Neural cell (in vitro differentiated cells): ENCODE measurements at regions not wholly inside any gene's neighbourhood (a gene's known extent, or its start where the extent isn't known, plus 50 kb on each side); places are given as distances from the start of the nearest gene placed in this dataset.

ENCODE experiments used
- H2AFZ ChIP-seq: fragments of 200-600, 300-800 bp; sonication (generic), shearing (Covaris generic); 2 replicates; pipeline ENCODE4 v1.6.0; 2014; ENCODE audit warnings: low read depth, mild to moderate bottlenecking, antibody characterized with exemption, low read length, moderate library complexity
- H3F3A ChIP-seq: fragments of 200-600 bp; shearing (Covaris generic); 2 replicates; pipeline ENCODE4 v1.6.1; 2016; ENCODE audit warnings: mild to moderate bottlenecking, moderate library complexity, mixed read lengths, antibody characterized with exemption, low read length; ENCODE audit not compliant: insufficient read depth, poor library complexity, severe bottlenecking
- H3K27ac ChIP-seq: fragments of 200-600, 300-800 bp; sonication (generic), shearing (Covaris generic); 2 replicates; pipeline ENCODE4 v1.5.1; 2014; ENCODE audit warnings: mild to moderate bottlenecking, low read length, moderate library complexity
- H3K27me3 ChIP-seq: fragments of 300-800, 200-600 bp; sonication (generic), shearing (Covaris generic); 2 replicates; pipeline ENCODE4 v1.6.0; 2014; ENCODE audit warnings: mild to moderate bottlenecking, low read depth, low read length, moderate library complexity; ENCODE audit not compliant: insufficient read depth
- H3K36me3 ChIP-seq: fragments of 300-800, 200-600 bp; sonication (generic), shearing (Covaris generic); 2 replicates; pipeline ENCODE4 v1.5.1; 2014; ENCODE audit warnings: mild to moderate bottlenecking, antibody characterized with exemption, low read length, moderate library complexity; ENCODE audit not compliant: insufficient read depth
- H3K4me2 ChIP-seq: fragments of 300-800, 200-600 bp; sonication (generic), shearing (Covaris generic); 2 replicates; pipeline ENCODE4 v1.6.0; 2014; ENCODE audit warnings: mild to moderate bottlenecking, low read length
- H3K4me3 ChIP-seq: fragments of 300-800, 200-600 bp; sonication (generic), shearing (Covaris generic); 2 replicates; pipeline ENCODE4 v1.5.1; 2014; ENCODE audit warnings: mild to moderate bottlenecking, low read length, moderate library complexity
- H3K79me2 ChIP-seq: fragments of 200-600 bp; shearing (Covaris generic); replicated peaks from 2 replicates; pipeline ENCODE4 v1.6.0; 2014; ENCODE audit warnings: mild to moderate bottlenecking, low read length, moderate library complexity; ENCODE audit not compliant: insufficient read depth
- H3K9ac ChIP-seq: fragments of 300-800, 200-600 bp; sonication (generic), shearing (Covaris generic); 2 replicates; pipeline ENCODE4 v1.6.1; 2016; ENCODE audit warnings: mild to moderate bottlenecking, low read length, mixed read lengths
- H3K9me2 ChIP-seq: fragments of 200-600 bp; shearing (Covaris generic); 2 replicates; pipeline ENCODE4 v1.6.1; 2016; ENCODE audit warnings: mild to moderate bottlenecking, low read length, mixed read lengths; ENCODE audit not compliant: insufficient read depth
- H3K9me3 ChIP-seq: fragments of 200-600, 300-800 bp; sonication (generic), shearing (Covaris generic); 2 replicates; pipeline ENCODE4 v1.6.1; 2016; ENCODE audit warnings: mild to moderate bottlenecking, mixed run types, low read length, moderate library complexity, mixed read lengths
- H4K20me1 ChIP-seq: fragments of 200-600 bp; shearing (Covaris generic); 2 replicates; pipeline ENCODE4 v1.6.1; 2016; ENCODE audit warnings: mild to moderate bottlenecking, mixed run types; ENCODE audit not compliant: insufficient read depth
- CTCF ChIP-seq: fragments of 450-650 bp; IDR thresholded peaks from 2 replicates; pipeline ENCODE4 v1.5.1; 2014; ENCODE audit warnings: antibody characterized with exemption, mild to moderate bottlenecking, moderate library complexity; ENCODE audit not compliant: poor library complexity, severe bottlenecking
- EP300 ChIP-seq: fragments of 450-650 bp; conservative IDR thresholded peaks from 2 replicates; pipeline ENCODE4 v1.6.1; 2014; ENCODE audit warnings: antibody characterized with exemption, mild to moderate bottlenecking, moderate library complexity; ENCODE audit not compliant: poor library complexity, severe bottlenecking
- EZH2 ChIP-seq: fragments of 200-600, 300-800 bp; shearing (Covaris generic), sonication (generic); IDR thresholded peaks from 2 replicates; pipeline ENCODE4 v1.6.1; 2014; ENCODE audit warnings: antibody characterized with exemption, low read length, borderline replicate concordance, mild to moderate bottlenecking; ENCODE audit not compliant: insufficient read depth, poor library complexity, severe bottlenecking
- MXI1 ChIP-seq: fragments of 450-650 bp; conservative IDR thresholded peaks from 2 replicates; pipeline ENCODE4 v1.6.1; 2014; ENCODE audit warnings: antibody characterized with exemption, mild to moderate bottlenecking; ENCODE audit not compliant: poor library complexity, severe bottlenecking
- POLR2AphosphoS5 ChIP-seq: IDR thresholded peaks from 2 replicates; pipeline ENCODE4 v1.6.1; 2012
- RAD21 ChIP-seq: fragments of 450-650 bp; conservative IDR thresholded peaks from 2 replicates; pipeline ENCODE4 v1.6.1; 2014; ENCODE audit warnings: antibody characterized with exemption, mild to moderate bottlenecking, moderate library complexity
- REST ChIP-seq: IDR thresholded peaks from 2 replicates; pipeline ENCODE4 v1.6.1; 2012; ENCODE audit warnings: borderline replicate concordance
- SMC3 ChIP-seq: fragments of 450-650 bp; conservative IDR thresholded peaks from 2 replicates; pipeline ENCODE4 v1.6.1; 2014; ENCODE audit warnings: antibody characterized with exemption, mild to moderate bottlenecking, moderate library complexity; ENCODE audit not compliant: poor library complexity
- TAF1 ChIP-seq: IDR thresholded peaks from 2 replicates; pipeline ENCODE4 v1.6.1; 2012; ENCODE audit warnings: low read depth

- H2AFZ ChIP-seq, result no peak overlapping the region
These were observed 278.2 kb downstream of the BRD1 start for GRCh38 chr22:49549256-49550140.

More at GRCh38 chr22:49549256-49550140, 278.2 kb downstream of the BRD1 start:
- no peaks in the 10 kb centered on the region for H4K20me1 ChIP-seq
- H3K36me3 ChIP-seq, result no peaks in the 10 kb centered on the region
- H3K27ac ChIP-seq, result no peak overlapping the region
- H3K27me3 ChIP-seq, result no peaks in the 10 kb centered on the region
- no peaks in the 10 kb centered on the region for H3F3A ChIP-seq
- no peak overlapping the region for H3K4me3 ChIP-seq
- H3K4me2 ChIP-seq, result no peak overlapping the region
- TF ChIP-seq POLR2AphosphoS5 (no peak), RAD21 (no peak), REST (no peak), CTCF (no peak), EP300 (no peak), MXI1 (no peak), SMC3 (no peak), TAF1 (no peak), EZH2 (no peak)
- no peaks in the 10 kb centered on the region for H3K9me2 ChIP-seq
- H3K79me2 ChIP-seq, result no peaks in the 10 kb centered on the region
- H3K9me3 ChIP-seq, result no peaks in the 10 kb centered on the region
- H3K9ac ChIP-seq, result no peak overlapping the region
